ENCODE measurements at regions not wholly inside any gene's neighbourhood (a gene's known extent, or its start where the extent isn't known, plus 50 kb on each side); places are given as distances from the start of the nearest gene placed in this dataset.
"Not testable (repeated sequence)": the region's sequence is repeated elsewhere in the genome, so short reads cannot be mapped to it uniquely, and the experiment has no call there.

- Histone ChIP-seq H3K9me3 (no peaks in the 10 kb centered on the region), H3K4me1 (ENCODE audit: insufficient read depth) (no peaks in the 10 kb centered on the region), H3K27ac (no peak overlapping the region), H3K4me3 (no peak overlapping the region), H3K27me3 (no peaks in the 10 kb centered on the region), H3K36me3 (no peaks in the 10 kb centered on the region)
- intact Hi-C loops (cut with DNase I) = no loop called here
- no peak for TF ChIP-seq EP300 (IDR thresholded peaks at IDR 0.05)
- no peak for DNase-seq
- WGBS, 3 donors = 77 to 87% (median 86%) methylated on average over 7 of the region's 7 CpGs
Measured at GRCh38 chr3:20302766-20303165, 116.8 kb upstream of the SGO1 start.

DNA sequence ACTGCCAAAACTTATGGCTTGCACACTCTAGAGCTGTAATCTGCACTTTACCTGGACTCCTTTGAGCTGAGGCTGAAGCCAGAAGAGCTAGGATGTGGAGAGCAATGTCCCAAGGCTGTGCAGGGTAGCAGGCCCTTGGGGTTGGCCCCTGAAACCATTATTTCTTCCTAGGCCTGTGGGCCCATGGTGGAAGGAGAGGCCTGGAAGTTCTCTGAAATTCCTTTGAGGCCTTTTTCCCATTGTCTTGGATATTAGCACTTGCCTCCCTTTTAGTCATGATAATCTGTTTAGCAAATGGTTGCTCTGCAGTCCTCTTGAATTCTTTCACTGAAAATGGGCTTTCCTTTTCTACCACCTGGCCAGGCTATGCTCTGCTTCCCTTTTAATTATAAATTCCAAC lies 102.0 kb upstream of the SGO1 start:
- no peaks in the 10 kb centered on the region for H3K27me3 ChIP-seq
- no peak for DNase-seq
- H3K4me3 ChIP-seq = no peak overlapping the region
- TF ChIP-seq POLR2A (IDR thresholded peaks at IDR 0.05) = no peak
- TF ChIP-seq EP300 (IDR thresholded peaks at IDR 0.05) = no peak
- TF ChIP-seq, protein P1, sequence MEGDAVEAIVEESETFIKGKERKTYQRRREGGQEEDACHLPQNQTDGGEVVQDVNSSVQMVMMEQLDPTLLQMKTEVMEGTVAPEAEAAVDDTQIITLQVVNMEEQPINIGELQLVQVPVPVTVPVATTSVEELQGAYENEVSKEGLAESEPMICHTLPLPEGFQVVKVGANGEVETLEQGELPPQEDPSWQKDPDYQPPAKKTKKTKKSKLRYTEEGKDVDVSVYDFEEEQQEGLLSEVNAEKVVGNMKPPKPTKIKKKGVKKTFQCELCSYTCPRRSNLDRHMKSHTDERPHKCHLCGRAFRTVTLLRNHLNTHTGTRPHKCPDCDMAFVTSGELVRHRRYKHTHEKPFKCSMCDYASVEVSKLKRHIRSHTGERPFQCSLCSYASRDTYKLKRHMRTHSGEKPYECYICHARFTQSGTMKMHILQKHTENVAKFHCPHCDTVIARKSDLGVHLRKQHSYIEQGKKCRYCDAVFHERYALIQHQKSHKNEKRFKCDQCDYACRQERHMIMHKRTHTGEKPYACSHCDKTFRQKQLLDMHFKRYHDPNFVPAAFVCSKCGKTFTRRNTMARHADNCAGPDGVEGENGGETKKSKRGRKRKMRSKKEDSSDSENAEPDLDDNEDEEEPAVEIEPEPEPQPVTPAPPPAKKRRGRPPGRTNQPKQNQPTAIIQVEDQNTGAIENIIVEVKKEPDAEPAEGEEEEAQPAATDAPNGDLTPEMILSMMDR (IDR thresholded peaks at IDR 0.05) = no peak
- intact Hi-C loops (cut with DNase I) = no loop called here
- H3K27ac ChIP-seq = no peak overlapping the region
- no peaks in the 10 kb centered on the region for H3K4me1 ChIP-seq (ENCODE audit: insufficient read depth)
- H3K36me3 ChIP-seq = no peaks in the 10 kb centered on the region
- H3K9me3 ChIP-seq = no peaks in the 10 kb centered on the region

DNA sequence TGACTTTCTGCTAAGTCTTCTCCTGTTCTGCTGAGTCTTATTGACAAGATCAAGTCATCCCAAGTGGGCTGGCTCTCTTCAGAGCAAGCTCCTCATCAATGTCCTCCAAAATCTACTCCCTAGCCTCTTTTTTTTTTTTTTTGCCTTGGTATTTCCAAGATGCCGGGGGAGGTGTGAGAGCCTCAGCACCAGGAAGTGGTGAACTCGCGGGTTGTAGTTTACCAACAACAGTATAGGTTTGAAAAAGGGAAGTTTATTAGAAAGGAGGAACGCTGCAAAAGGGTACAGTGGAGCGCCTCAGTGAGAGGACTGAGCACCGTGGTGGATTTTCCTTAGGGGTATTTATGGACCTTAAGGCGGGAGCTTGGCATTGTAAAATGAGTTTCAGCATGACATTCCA lies 94.3 kb upstream of the SGO1 start:
- Histone ChIP-seq H3K4me1 (ENCODE audit: insufficient read depth) (no peaks in the 10 kb centered on the region), H3K27ac (no peak overlapping the region), H3K27me3 (no peaks in the 10 kb centered on the region), H3K36me3 (no peaks in the 10 kb centered on the region), H3K4me3 (no peak overlapping the region), H3K9me3 (no peaks in the 10 kb centered on the region)
- WGBS, 3 donors = 83 to 85% (median 85%) methylated on average over 7 of the region's 7 CpGs
- DNase-seq = no peak
- intact Hi-C loops (cut with DNase I) = no loop called here
- TF ChIP-seq, protein P1 (IDR thresholded peaks at IDR 0.05) = no peak
- TF ChIP-seq EP300 (IDR thresholded peaks at IDR 0.05) (no peak), POLR2A (IDR thresholded peaks at IDR 0.05) (no peak)

- H3K27ac ChIP-seq; DNase-seq; H3K36me3 ChIP-seq; H3K27me3 ChIP-seq; H3K4me1 ChIP-seq (ENCODE audit: insufficient read depth); H3K9me3 ChIP-seq; intact Hi-C loops (cut with DNase I); H3K4me3 ChIP-seq: not testable (repeated sequence)
- 94 to 99% (median 98%) methylated on average over 4 of the region's 4 CpGs for WGBS, 3 donors
Measured at GRCh38 chr3:20265977-20266376, 80.0 kb upstream of the SGO1 start.

GRCh38 chr3:20264900-20265567 lies 79.0 kb upstream of the SGO1 start:
- TF ChIP-seq POLR2A (IDR thresholded peaks at IDR 0.05) = no peak
- TF ChIP-seq, protein P1 (IDR thresholded peaks at IDR 0.05) = no peak
- TF ChIP-seq EP300 (IDR thresholded peaks at IDR 0.05) = no peak
- Histone ChIP-seq H3K4me1 (ENCODE audit: insufficient read depth) (no peaks in the 10 kb centered on the region), H3K27me3 (no peaks in the 10 kb centered on the region), H3K27ac (no peak overlapping the region), H3K4me3 (no peak overlapping the region), H3K36me3 (no peaks in the 10 kb centered on the region), H3K9me3 (no peaks in the 10 kb centered on the region)
- DNase-seq = no peak
- intact Hi-C loops (cut with DNase I) = no loop called here
- WGBS, 3 donors = 83 to 90% (median 87%) methylated on average over 11 of the region's 11 CpGs
